Middle frontal gyrus (tissue), 1 donor: ENCODE measurements at regions not wholly inside any gene's neighbourhood (a gene's known extent, or its start where the extent isn't known, plus 50 kb on each side); places are given as distances from the start of the nearest gene placed in this dataset.

ENCODE experiments used
- DNase-seq: peaks from one replicate; pipeline ENCODE4 v3.0.0-alpha.2; 2015; ENCODE audit warnings: low spot score; ENCODE audit errors: extremely low spot score

- no peak for DNase-seq
These were observed 89.1 kb upstream of the NUDT4 start for GRCh38 chr12:93288626-93289025.

GRCh38 chr12:93290391-93290790 is 87.3 kb upstream of the NUDT4 start:
- DNase-seq = no peak

- no peak for DNase-seq
These were observed 85.5 kb upstream of the NUDT4 start for GRCh38 chr12:93292213-93292612.

GRCh38 chr12:93292731-93293566 is 84.8 kb upstream of the NUDT4 start:
- DNase-seq = no peak

GRCh38 chr12:93297032-93297431 is 80.7 kb upstream of the NUDT4 start:
- no peak for DNase-seq

- DNase-seq = no peak
These were observed 80.2 kb upstream of the NUDT4 start for GRCh38 chr12:93297536-93297935.

- DNase-seq = no peak
These were observed 78.4 kb upstream of the NUDT4 start for GRCh38 chr12:93299262-93299846.

- no peak for DNase-seq
These were observed 77.1 kb upstream of the NUDT4 start for GRCh38 chr12:93300611-93301021.

GRCh38 chr12:93302331-93303229 is 75.1 kb upstream of the NUDT4 start:
- no peak for DNase-seq

- DNase-seq = no peak
These were observed 71.1 kb upstream of the NUDT4 start for GRCh38 chr12:93306636-93307035.

- DNase-seq = no peak
These were observed 69.4 kb upstream of the NUDT4 start for GRCh38 chr12:93308281-93308680.

GRCh38 chr12:93311827-93312226 is 65.9 kb upstream of the NUDT4 start:
- no peak for DNase-seq

- DNase-seq = no peak
These were observed 63.6 kb upstream of the NUDT4 start for GRCh38 chr12:93314177-93314497.

GRCh38 chr12:93315385-93315906 is 62.3 kb upstream of the NUDT4 start:
- DNase-seq = no peak

GRCh38 chr12:93315907-93316622 is 61.7 kb upstream of the NUDT4 start:
- no peak for DNase-seq

- DNase-seq = no peak
These were observed 61.1 kb upstream of the NUDT4 start for GRCh38 chr12:93316623-93316971.

GRCh38 chr12:93317227-93317626 is 60.5 kb upstream of the NUDT4 start:
- DNase-seq = no peak

- DNase-seq = no peak
These were observed 58.8 kb upstream of the NUDT4 start for GRCh38 chr12:93318720-93319522.

- DNase-seq = no peak
These were observed 58.1 kb upstream of the NUDT4 start for GRCh38 chr12:93319523-93320050.

GRCh38 chr12:93322784-93323183 is 54.9 kb upstream of the NUDT4 start:
- no peak for DNase-seq
